NCI-H1694 treated with DMSO at 0.1 percent for 48 hours (cell line): ENCODE measurements at regions not wholly inside any gene's neighbourhood (a gene's known extent, or its start where the extent isn't known, plus 50 kb on each side); places are given as distances from the start of the nearest gene placed in this dataset.
A peak's percentile ranks its signal among the peaks of the same experiment; 100 is the strongest.
"Not testable (repeated sequence)": the region's sequence is repeated elsewhere in the genome, so short reads cannot be mapped to it uniquely, and the experiment has no call there.

ENCODE experiments used
- DNase-seq: peaks from one replicate; lab custom pipeline; 2025; lab: John Stamatoyannopoulos, UW

GRCh38 chr2:109719871-109720270, 74.2 kb upstream of the RGPD5 start:
- DNase-seq = no peak

- DNase-seq = no peak
Measured at GRCh38 chr2:109720380-109721106, 73.6 kb upstream of the RGPD5 start.

- DNase-seq = no peak
Measured at GRCh38 chr2:109721135-109721534, 73.0 kb upstream of the RGPD5 start.

- DNase-seq = no peak
Measured at GRCh38 chr2:109721626-109722025, 72.5 kb upstream of the RGPD5 start.

- no peak for DNase-seq
Measured at GRCh38 chr2:109722026-109722425, 72.1 kb upstream of the RGPD5 start.

- DNase-seq = not testable (repeated sequence)
Measured at GRCh38 chr2:109722640-109723039, 71.5 kb upstream of the RGPD5 start.

- DNase-seq = not testable (repeated sequence)
Measured at GRCh38 chr2:109723153-109723552, 71.0 kb upstream of the RGPD5 start.

- DNase-seq = no peak
Measured at GRCh38 chr2:109724533-109725460, 69.3 kb upstream of the RGPD5 start.

GRCh38 chr2:109726379-109727270, 67.5 kb upstream of the RGPD5 start:
- no peak for DNase-seq

GRCh38 chr2:109727929-109728447, 66.1 kb upstream of the RGPD5 start:
- DNase-seq = no peak

- DNase-seq = not testable (repeated sequence)
Measured at GRCh38 chr2:109733746-109734145, 60.4 kb upstream of the RGPD5 start.

- DNase-seq = peak; percentile 59
Measured at GRCh38 chr2:109736177-109736827, 57.8 kb upstream of the RGPD5 start.
